Progenitor cell of endocrine pancreas (in vitro differentiated cells): ENCODE measurements at regions not wholly inside any gene's neighbourhood (a gene's known extent, or its start where the extent isn't known, plus 50 kb on each side); places are given as distances from the start of the nearest gene placed in this dataset.

ENCODE experiments used
- DNase-seq: peaks from one replicate; pipeline ENCODE4 v3.0.0; 2021; ENCODE audit warnings: low spot score; ENCODE audit not compliant: unreplicated experiment
- H3K27ac Mint-ChIP-seq: 2 replicates; pipeline ENCODE4 v1.8.0; 2021; ENCODE audit warnings: mild to moderate bottlenecking, moderate library complexity, mixed read lengths
- H3K27me3 Mint-ChIP-seq: 2 replicates; pipeline ENCODE4 v1.8.0; 2021; ENCODE audit warnings: mixed read lengths
- H3K36me3 Mint-ChIP-seq: 2 replicates; pipeline ENCODE4 v1.8.0; 2022; ENCODE audit warnings: mixed read lengths; ENCODE audit not compliant: insufficient read depth
- H3K4me1 Mint-ChIP-seq: 2 replicates; pipeline ENCODE4 v1.8.0; 2021; ENCODE audit warnings: low read depth, mixed read lengths
- H3K4me3 Mint-ChIP-seq: 2 replicates; pipeline ENCODE4 v1.8.0; 2021; ENCODE audit warnings: low read depth, mild to moderate bottlenecking, moderate library complexity, mixed read lengths
- H3K9me3 Mint-ChIP-seq: 2 replicates; pipeline ENCODE4 v1.8.0; 2021; ENCODE audit warnings: low read depth, mixed read lengths
- TF ChIP-seq, protein P1 (sequence below): fragments of 200-600 bp; sonication (generic); IDR thresholded peaks from one replicate; pipeline ENCODE4 v1.5.0; 2021; ENCODE audit warnings: antibody characterized with exemption, mild to moderate bottlenecking; ENCODE audit not compliant: unreplicated experiment

- TF ChIP-seq, protein P1, sequence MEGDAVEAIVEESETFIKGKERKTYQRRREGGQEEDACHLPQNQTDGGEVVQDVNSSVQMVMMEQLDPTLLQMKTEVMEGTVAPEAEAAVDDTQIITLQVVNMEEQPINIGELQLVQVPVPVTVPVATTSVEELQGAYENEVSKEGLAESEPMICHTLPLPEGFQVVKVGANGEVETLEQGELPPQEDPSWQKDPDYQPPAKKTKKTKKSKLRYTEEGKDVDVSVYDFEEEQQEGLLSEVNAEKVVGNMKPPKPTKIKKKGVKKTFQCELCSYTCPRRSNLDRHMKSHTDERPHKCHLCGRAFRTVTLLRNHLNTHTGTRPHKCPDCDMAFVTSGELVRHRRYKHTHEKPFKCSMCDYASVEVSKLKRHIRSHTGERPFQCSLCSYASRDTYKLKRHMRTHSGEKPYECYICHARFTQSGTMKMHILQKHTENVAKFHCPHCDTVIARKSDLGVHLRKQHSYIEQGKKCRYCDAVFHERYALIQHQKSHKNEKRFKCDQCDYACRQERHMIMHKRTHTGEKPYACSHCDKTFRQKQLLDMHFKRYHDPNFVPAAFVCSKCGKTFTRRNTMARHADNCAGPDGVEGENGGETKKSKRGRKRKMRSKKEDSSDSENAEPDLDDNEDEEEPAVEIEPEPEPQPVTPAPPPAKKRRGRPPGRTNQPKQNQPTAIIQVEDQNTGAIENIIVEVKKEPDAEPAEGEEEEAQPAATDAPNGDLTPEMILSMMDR = no peak
- H3K36me3 Mint-ChIP-seq = no peaks in the 10 kb centered on the region
- DNase-seq = no peak
- no peak overlapping the region for H3K4me3 Mint-ChIP-seq
- H3K27me3 Mint-ChIP-seq = no peaks in the 10 kb centered on the region
- peaks cover 1% of the 10 kb centered on the region for H3K4me1 Mint-ChIP-seq
- no peak overlapping the region for H3K27ac Mint-ChIP-seq
- no peaks in the 10 kb centered on the region for H3K9me3 Mint-ChIP-seq
These were observed 318.1 kb upstream of the DAB2 start for GRCh38 chr5:39742916-39743315.

- no peaks in the 10 kb centered on the region for H3K27me3 Mint-ChIP-seq
- H3K27ac Mint-ChIP-seq = no peak overlapping the region
- peaks cover 1% of the 10 kb centered on the region for H3K4me1 Mint-ChIP-seq
- no peaks in the 10 kb centered on the region for H3K9me3 Mint-ChIP-seq
- no peaks in the 10 kb centered on the region for H3K36me3 Mint-ChIP-seq
- no peak overlapping the region for H3K4me3 Mint-ChIP-seq
- no peak for DNase-seq
- TF ChIP-seq, protein P1 = no peak
These were observed 315.6 kb upstream of the DAB2 start for GRCh38 chr5:39740404-39740803.

- Mint-ChIP-seq H3K36me3 (no peaks in the 10 kb centered on the region), H3K27me3 (no peaks in the 10 kb centered on the region), H3K9me3 (no peaks in the 10 kb centered on the region), H3K4me1 (peaks cover 7% of the 10 kb centered on the region), H3K4me3 (no peak overlapping the region), H3K27ac (no peak overlapping the region)
- DNase-seq = no peak
- TF ChIP-seq, protein P1 = no peak
These were observed 307.4 kb upstream of the DAB2 start for GRCh38 chr5:39732166-39732565.

- H3K4me1 Mint-ChIP-seq = peaks cover 7% of the 10 kb centered on the region
- H3K27me3 Mint-ChIP-seq = no peaks in the 10 kb centered on the region
- TF ChIP-seq, protein P1 = no peak
- H3K27ac Mint-ChIP-seq = no peak overlapping the region
- no peaks in the 10 kb centered on the region for H3K36me3 Mint-ChIP-seq
- H3K4me3 Mint-ChIP-seq = no peak overlapping the region
- no peaks in the 10 kb centered on the region for H3K9me3 Mint-ChIP-seq
- no peak for DNase-seq
These were observed 305.9 kb upstream of the DAB2 start for GRCh38 chr5:39730699-39731098.

DNA sequence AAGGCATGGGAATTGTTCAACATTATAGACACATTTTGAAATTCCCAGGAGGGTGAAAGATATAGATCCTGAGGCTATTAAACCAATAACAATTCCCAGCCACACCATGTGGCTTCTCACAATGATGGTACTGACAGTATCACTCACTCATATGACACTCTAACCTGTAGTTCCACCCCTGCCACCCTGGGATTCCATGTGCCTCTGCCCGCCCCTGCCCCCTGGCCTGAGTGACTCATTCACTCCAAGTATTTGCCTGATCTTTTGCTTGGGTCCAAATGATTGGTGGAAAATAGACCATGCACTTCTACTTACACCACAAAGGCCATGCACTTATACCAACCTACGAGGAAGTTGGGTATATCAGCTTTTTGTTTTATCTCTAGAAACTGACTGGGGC is 305.2 kb upstream of the DAB2 start:
- Mint-ChIP-seq H3K27ac (no peak overlapping the region), H3K36me3 (no peaks in the 10 kb centered on the region), H3K9me3 (no peaks in the 10 kb centered on the region), H3K4me3 (no peak overlapping the region), H3K4me1 (peaks cover 7% of the 10 kb centered on the region), H3K27me3 (no peaks in the 10 kb centered on the region)
- no peak for DNase-seq
- TF ChIP-seq, protein P1 = no peak
